ENCODE measurements at regions not wholly inside any gene's neighbourhood (a gene's known extent, or its start where the extent isn't known, plus 50 kb on each side); places are given as distances from the start of the nearest gene placed in this dataset.

DNA sequence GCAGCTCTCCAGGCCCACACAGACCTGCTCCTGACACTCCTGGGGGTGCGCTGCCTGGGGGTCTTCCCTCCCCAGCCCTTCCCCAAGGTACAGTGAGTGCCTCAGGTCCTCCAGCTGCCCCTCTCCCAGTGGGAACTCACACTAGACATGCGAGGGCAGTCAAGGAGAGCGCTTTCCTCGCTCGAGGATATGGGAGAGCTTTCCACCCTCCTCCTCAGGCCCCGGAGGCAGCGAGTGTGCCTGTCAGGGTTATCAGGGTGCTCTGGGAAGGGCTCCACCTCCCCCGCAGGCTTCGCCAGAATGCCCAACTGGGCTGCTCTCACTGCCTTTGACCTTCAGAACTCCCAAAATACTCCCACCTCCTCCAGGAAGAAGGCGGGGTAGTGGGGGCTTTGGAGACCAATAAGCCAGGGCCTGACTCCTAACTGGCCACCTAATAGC is 85.7 kb upstream of the LAPTM4A start:
- no peaks in the 10 kb centered on the region for H3K36me3 ChIP-seq (ENCODE audit: control insufficient read depth in 1 of 2, insufficient read depth in 2 of 2, low read length in 1 of 2)
- no peak overlapping the region for H3K4me3 ChIP-seq (ENCODE audit: low read length in 2 of 2)
- WGBS, 2 donors = 88 to 89% methylated on average over 10 of the region's 10 CpGs
- ATAC-seq (ENCODE audit: low FRiP score) (no peak), DNase-seq (no peak)
- intact Hi-C loops (cut with DNase I) = loop anchor here (5.0 kb wide), 1 partner anchor 85 kb away; no protein-coding TSS in a partner anchor
- no peaks in the 10 kb centered on the region for H3K9me3 ChIP-seq (ENCODE audit: control insufficient read depth, low read length)
- H3K27ac ChIP-seq (ENCODE audit: low read depth in 1 of 2, low read length in 2 of 2) = no peak overlapping the region
- H3K4me1 ChIP-seq (ENCODE audit: control insufficient read depth in 1 of 2, insufficient read depth in 2 of 2, low read length in 2 of 2) = no peaks in the 10 kb centered on the region
- H3K27me3 ChIP-seq (ENCODE audit: control insufficient read depth in 1 of 2, insufficient read depth in 2 of 2, low read length in 1 of 2) = no peaks in the 10 kb centered on the region

DNA sequence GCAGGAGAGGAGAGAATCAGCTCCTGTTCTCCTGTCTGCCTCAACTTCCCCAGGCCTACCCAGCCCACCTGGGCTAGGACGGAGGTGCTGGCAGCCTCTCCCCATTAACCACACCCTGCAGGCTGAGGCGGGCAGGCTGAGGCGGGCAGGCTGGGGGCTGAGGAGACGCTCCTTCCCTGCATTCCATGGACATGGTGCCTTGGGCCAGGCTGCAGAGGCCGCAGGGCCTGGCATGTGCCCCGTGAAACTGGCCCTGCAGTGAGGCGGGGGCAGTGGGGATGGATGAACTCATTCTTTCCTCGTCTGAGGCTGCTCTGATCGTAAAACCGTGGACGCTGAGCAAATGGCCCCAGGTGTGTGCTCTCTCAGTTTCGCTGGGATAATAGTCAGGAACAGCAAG is 84.7 kb upstream of the LAPTM4A start:
- Histone ChIP-seq H3K4me3 (ENCODE audit: low read length in 2 of 2) (no peak overlapping the region), H3K4me1 (ENCODE audit: control insufficient read depth in 1 of 2, insufficient read depth in 2 of 2, low read length in 2 of 2) (no peaks in the 10 kb centered on the region), H3K9me3 (ENCODE audit: control insufficient read depth, low read length) (no peaks in the 10 kb centered on the region), H3K27ac (ENCODE audit: low read depth in 1 of 2, low read length in 2 of 2) (no peak overlapping the region), H3K36me3 (ENCODE audit: control insufficient read depth in 1 of 2, insufficient read depth in 2 of 2, low read length in 1 of 2) (no peaks in the 10 kb centered on the region), H3K27me3 (ENCODE audit: control insufficient read depth in 1 of 2, insufficient read depth in 2 of 2, low read length in 1 of 2) (no peaks in the 10 kb centered on the region)
- peak in 1 of 2 donors; percentile 66 for DNase-seq
- intact Hi-C loops (cut with DNase I) = loop anchor here (5.0 kb wide), 1 partner anchor 86 kb away; no protein-coding TSS in a partner anchor
- 81 to 86% methylated on average over 12 of the region's 12 CpGs for WGBS, 2 donors
- ATAC-seq (ENCODE audit: low FRiP score) = no peak

DNA sequence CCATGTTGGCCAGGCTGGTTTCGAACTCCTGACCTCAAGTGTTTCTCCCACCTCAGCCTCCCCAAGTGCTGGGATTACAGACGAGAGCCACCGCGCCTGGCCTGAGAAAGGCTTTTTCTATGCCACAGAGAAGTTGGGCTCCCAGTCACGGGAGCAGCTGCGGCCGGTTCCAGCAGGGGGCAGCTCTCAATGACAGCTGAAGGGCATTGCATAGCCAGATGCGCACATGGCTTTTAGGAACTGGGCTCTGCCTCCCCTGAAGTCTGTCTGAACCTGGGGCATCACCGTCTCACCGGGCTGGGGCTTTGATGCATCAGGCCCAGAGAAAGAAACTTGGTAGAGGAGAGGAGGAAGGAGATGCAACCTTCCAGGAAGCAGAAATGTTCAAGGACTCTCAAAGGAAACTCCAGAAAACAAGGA is 84.2 kb upstream of the LAPTM4A start:
- H3K9me3 ChIP-seq (ENCODE audit: control insufficient read depth, low read length) = no peaks in the 10 kb centered on the region
- H3K4me1 ChIP-seq (ENCODE audit: control insufficient read depth in 1 of 2, insufficient read depth in 2 of 2, low read length in 2 of 2) = no peaks in the 10 kb centered on the region
- no peaks in the 10 kb centered on the region for H3K36me3 ChIP-seq (ENCODE audit: control insufficient read depth in 1 of 2, insufficient read depth in 2 of 2, low read length in 1 of 2)
- ATAC-seq (ENCODE audit: low FRiP score) (no peak), DNase-seq (peak; percentile 76 to 91)
- intact Hi-C loops (cut with DNase I) = loop anchor here (5.0 kb wide), 1 partner anchor 87 kb away; no protein-coding TSS in a partner anchor
- no peak overlapping the region for H3K4me3 ChIP-seq (ENCODE audit: low read length in 2 of 2)
- no peaks in the 10 kb centered on the region for H3K27me3 ChIP-seq (ENCODE audit: control insufficient read depth in 1 of 2, insufficient read depth in 2 of 2, low read length in 1 of 2)
- WGBS, 2 donors = 7 to 10% methylated on average over 10 of the region's 10 CpGs
- no peak overlapping the region for H3K27ac ChIP-seq (ENCODE audit: low read depth in 1 of 2, low read length in 2 of 2)

DNA sequence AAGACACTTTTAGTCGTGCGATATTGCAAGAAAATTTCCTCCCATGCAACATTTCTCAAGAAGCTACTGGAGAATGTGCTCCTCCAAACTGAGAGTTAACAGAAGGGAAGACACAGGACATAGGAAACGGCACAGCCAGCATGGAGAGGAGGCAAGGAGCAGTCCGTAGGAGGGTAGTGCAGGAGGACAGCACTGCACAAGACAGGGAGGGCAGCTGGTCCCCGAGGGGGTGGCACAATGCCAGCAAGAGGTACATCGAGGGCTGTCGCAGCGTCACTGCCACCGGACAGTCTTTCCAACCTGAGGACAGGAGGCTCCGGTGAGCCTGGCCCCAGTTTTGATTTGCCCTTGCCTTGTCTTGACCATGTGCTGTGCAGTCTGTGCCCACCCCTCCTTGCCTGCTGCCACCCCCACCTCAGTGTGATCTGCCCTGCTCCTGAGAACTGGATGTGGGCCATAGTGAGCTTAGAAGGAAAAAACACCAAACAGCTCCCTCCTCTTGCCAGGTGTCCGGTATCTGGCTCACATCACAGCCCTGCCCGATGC is 81.6 kb upstream of the LAPTM4A start:
- Histone ChIP-seq H3K27ac (ENCODE audit: low read depth in 1 of 2, low read length in 2 of 2) (no peak overlapping the region), H3K4me1 (ENCODE audit: control insufficient read depth in 1 of 2, insufficient read depth in 2 of 2, low read length in 2 of 2) (no peaks in the 10 kb centered on the region), H3K4me3 (ENCODE audit: low read length in 2 of 2) (no peak overlapping the region), H3K27me3 (ENCODE audit: control insufficient read depth in 1 of 2, insufficient read depth in 2 of 2, low read length in 1 of 2) (no peaks in the 10 kb centered on the region), H3K36me3 (ENCODE audit: control insufficient read depth in 1 of 2, insufficient read depth in 2 of 2, low read length in 1 of 2) (no peaks in the 10 kb centered on the region), H3K9me3 (ENCODE audit: control insufficient read depth, low read length) (no peaks in the 10 kb centered on the region)
- intact Hi-C loops (cut with DNase I) = no loop called here
- DNase-seq (peak in 1 of 2 donors; percentile 57), ATAC-seq (ENCODE audit: low FRiP score) (no peak)
- WGBS, 2 donors = 75% methylated on average over 12 of the region's 12 CpGs

DNA sequence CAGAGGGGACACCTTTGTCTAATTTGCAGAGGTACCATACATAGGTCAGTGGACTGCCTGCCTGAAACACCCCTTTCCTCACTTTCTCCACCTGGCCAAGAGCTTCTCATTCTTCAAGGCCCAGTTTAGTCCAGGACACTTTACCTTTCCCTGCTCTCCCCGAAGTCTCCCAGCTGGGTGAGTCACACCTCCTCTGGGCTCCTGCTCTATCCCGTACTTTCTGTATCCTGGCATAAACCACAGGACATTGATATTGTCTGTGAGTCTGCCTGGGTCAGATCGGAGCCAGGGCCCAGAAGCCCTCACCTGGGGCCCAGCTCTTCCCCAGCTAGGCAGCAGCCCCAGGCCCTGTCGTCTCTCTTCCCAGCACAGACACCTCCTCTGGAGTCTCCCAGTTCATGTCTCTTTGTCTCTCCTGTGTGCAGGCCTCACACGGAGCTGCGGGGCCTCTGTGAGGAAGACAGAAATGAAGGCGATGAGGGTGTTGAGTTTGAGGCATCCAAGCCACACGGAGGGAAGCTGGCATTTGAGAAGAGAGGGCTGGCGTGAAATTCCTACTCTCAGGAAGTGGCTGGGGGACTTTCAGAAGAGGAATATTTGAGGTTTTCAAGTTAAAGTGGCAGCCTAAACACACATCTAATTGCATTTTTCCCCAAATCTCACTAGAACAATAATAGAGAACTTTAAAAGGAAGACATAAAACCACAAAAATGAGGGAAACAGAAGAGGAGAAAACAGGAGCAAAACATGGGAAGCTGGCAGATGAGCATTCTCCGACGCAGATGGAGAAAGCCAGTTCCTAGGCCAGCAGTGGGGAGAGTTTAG is 79.6 kb upstream of the LAPTM4A start:
- no peaks in the 10 kb centered on the region for H3K4me1 ChIP-seq (ENCODE audit: control insufficient read depth in 1 of 2, insufficient read depth in 2 of 2, low read length in 2 of 2)
- no peak for ATAC-seq (ENCODE audit: low FRiP score)
- intact Hi-C loops (cut with DNase I) = no loop called here
- 79 to 84% methylated on average over 11 of the region's 11 CpGs for WGBS, 2 donors
- H3K27ac ChIP-seq (ENCODE audit: low read depth in 1 of 2, low read length in 2 of 2) = no peak overlapping the region
- no peak overlapping the region for H3K4me3 ChIP-seq (ENCODE audit: low read length in 2 of 2)
- no peaks in the 10 kb centered on the region for H3K9me3 ChIP-seq (ENCODE audit: control insufficient read depth, low read length)
- H3K27me3 ChIP-seq (ENCODE audit: control insufficient read depth in 1 of 2, insufficient read depth in 2 of 2, low read length in 1 of 2) = no peaks in the 10 kb centered on the region
- no peaks in the 10 kb centered on the region for H3K36me3 ChIP-seq (ENCODE audit: control insufficient read depth in 1 of 2, insufficient read depth in 2 of 2, low read length in 1 of 2)
- peak in 1 of 2 donors; percentile 54 for DNase-seq

DNA sequence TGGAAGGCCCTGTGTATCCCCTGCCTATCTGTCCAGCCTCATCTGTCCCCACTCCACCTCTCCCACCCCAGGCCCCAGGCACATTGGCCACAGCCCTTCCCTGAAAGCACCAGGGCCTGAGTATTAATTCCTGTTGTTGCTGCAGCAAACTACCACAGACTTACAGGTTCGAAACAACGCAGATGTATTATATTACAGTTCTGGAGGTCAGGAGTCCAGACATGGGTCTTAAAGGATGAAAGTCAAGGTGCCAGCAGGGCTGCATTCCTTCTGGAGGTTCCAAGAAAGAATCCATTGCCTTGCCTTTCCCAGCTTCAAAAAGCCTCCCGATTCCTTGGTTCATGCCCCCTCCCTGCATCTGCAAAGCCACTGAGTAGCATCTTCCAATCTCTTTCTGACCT is 78.7 kb upstream of the LAPTM4A start:
- Histone ChIP-seq H3K36me3 (ENCODE audit: control insufficient read depth in 1 of 2, insufficient read depth in 2 of 2, low read length in 1 of 2) (no peaks in the 10 kb centered on the region), H3K9me3 (ENCODE audit: control insufficient read depth, low read length) (no peaks in the 10 kb centered on the region), H3K4me1 (ENCODE audit: control insufficient read depth in 1 of 2, insufficient read depth in 2 of 2, low read length in 2 of 2) (no peaks in the 10 kb centered on the region), H3K27ac (ENCODE audit: low read depth in 1 of 2, low read length in 2 of 2) (no peak overlapping the region), H3K27me3 (ENCODE audit: control insufficient read depth in 1 of 2, insufficient read depth in 2 of 2, low read length in 1 of 2) (no peaks in the 10 kb centered on the region), H3K4me3 (ENCODE audit: low read length in 2 of 2) (no peak overlapping the region)
- 94 to 96% methylated on average over 3 of the region's 3 CpGs for WGBS, 2 donors
- DNase-seq (peak in 1 of 2 donors; percentile 35), ATAC-seq (ENCODE audit: low FRiP score) (no peak)
- intact Hi-C loops (cut with DNase I) = no loop called here

DNA sequence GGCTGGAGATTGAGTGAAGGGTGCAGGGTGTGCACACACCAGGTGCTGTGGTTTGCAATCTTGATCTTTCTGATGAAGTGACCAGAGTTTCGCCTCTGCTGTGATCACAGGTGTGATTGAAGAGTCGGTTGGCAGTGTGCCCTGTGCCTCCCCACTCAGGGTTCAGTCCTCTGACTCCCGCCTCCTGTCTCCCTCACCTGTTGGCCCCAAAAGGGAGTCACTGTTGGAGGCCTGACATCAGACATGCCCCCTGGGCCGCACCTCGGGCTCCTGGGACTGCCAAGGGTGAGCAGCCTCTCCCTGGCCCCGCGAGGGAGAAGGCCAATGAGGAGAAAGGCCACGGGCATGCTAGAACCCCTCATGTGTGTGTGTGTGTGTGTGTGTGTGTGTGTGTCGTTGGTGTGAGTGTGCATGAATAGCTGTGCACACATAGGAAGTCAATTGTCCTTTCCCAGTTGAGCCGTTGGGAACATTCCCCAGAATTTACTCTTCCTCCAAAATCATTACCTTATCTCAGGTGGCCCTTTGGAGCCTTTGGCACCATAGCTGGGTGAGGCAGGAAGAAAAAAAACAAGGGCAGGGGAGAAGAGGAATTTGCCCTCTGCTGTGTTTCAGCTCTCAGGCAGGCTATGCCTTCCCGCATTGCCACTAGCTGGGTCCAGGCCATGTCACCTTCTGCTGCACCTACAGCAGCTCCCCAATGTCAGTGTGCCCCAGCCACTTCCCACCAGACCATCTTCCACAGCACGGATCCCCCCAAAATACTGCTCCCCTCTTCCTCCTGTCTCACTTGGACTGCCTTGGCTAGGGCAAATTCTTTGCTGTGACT is 78.1 kb upstream of the LAPTM4A start:
- no peak for ATAC-seq (ENCODE audit: low FRiP score)
- H3K27ac ChIP-seq (ENCODE audit: low read depth in 1 of 2, low read length in 2 of 2) = no peak overlapping the region
- no peaks in the 10 kb centered on the region for H3K4me1 ChIP-seq (ENCODE audit: control insufficient read depth in 1 of 2, insufficient read depth in 2 of 2, low read length in 2 of 2)
- H3K36me3 ChIP-seq (ENCODE audit: control insufficient read depth in 1 of 2, insufficient read depth in 2 of 2, low read length in 1 of 2) = no peaks in the 10 kb centered on the region
- DNase-seq = peak in 1 of 2 donors; percentile 69
- WGBS, 2 donors = 86 to 88% methylated on average over 12 of the region's 12 CpGs
- H3K4me3 ChIP-seq (ENCODE audit: low read length in 2 of 2) = no peak overlapping the region
- H3K9me3 ChIP-seq (ENCODE audit: control insufficient read depth, low read length) = no peaks in the 10 kb centered on the region
- intact Hi-C loops (cut with DNase I) = no loop called here
- no peaks in the 10 kb centered on the region for H3K27me3 ChIP-seq (ENCODE audit: control insufficient read depth in 1 of 2, insufficient read depth in 2 of 2, low read length in 1 of 2)

DNA sequence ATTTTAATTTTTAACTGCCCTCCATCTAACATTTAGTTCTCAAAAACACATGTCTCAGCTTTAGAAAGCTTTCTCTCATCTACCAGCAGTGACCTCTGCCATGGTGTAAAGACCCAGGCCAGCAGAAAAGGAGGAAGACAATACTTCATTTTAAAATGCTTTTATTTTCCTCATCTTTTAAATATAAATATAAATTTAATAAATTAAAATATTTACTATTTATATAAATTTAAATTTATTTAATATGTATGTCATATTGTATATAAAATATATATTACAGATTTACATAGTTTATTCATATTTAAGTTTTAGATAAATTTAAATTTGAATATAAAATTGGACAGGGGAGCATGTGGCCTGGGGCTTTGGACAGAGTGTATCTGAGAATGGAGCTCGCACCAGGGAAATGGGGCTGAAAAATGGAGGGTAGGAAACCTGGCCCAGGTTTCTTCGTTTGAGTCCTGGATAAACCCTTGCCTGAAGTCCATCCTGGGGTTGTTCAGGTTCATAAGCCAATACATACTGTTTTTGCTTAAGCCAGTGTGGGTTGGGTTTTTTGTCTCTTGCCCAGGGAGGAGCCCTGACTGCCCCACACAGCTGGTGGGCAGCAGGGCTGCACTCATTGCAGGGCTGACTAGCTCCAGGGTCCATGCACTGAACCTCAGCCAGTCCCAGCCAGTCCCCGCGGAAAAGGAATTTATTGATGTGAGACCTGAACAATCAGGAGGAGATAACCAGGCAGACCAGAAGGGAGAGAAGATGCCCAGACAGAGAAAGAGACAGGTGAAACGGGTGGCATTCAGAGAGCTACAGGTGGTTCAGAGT is 77.3 kb upstream of the LAPTM4A start:
- intact Hi-C loops (cut with DNase I) = no loop called here
- Histone ChIP-seq H3K36me3 (ENCODE audit: control insufficient read depth in 1 of 2, insufficient read depth in 2 of 2, low read length in 1 of 2) (no peaks in the 10 kb centered on the region), H3K27me3 (ENCODE audit: control insufficient read depth in 1 of 2, insufficient read depth in 2 of 2, low read length in 1 of 2) (no peaks in the 10 kb centered on the region), H3K9me3 (ENCODE audit: control insufficient read depth, low read length) (no peaks in the 10 kb centered on the region), H3K27ac (ENCODE audit: low read depth in 1 of 2, low read length in 2 of 2) (no peak overlapping the region), H3K4me1 (ENCODE audit: control insufficient read depth in 1 of 2, insufficient read depth in 2 of 2, low read length in 2 of 2) (no peaks in the 10 kb centered on the region), H3K4me3 (ENCODE audit: low read length in 2 of 2) (no peak overlapping the region)
- 90 to 91% methylated on average over 5 of the region's 5 CpGs for WGBS, 2 donors
- ATAC-seq (ENCODE audit: low FRiP score) = no peak
- DNase-seq = peak in 1 of 2 donors; percentile 12

All from aorta (tissue), 5 donors.